ENCODE measurements at regions not wholly inside any gene's neighbourhood (a gene's known extent, or its start where the extent isn't known, plus 50 kb on each side); places are given as distances from the start of the nearest gene placed in this dataset.

DNA sequence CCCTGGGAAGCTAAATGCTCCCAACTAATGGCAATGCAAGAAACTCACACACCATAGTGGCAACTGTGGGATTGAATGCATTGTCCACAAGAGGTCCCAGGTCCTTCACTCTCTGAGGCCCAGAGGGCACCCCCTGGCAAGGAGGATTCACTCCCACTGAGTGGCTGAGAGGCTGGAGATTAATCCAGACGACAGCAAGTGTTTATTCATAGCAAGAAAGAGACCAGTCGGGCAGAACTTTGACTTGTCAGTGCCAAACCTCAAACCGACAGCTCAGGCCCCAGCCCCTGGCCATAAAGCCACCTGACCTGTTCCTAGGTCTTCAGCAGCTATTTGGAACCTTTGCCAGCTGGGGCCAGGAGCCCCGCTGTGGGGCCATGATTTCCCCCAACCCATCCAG lies 54.5 kb upstream of the MPEG1 start:
- H3K9ac ChIP-seq (replicated peaks; ENCODE audit: extremely low read depth, insufficient read depth, low read length), result no peak overlapping the region
- no peaks in the 10 kb centered on the region for H3K9me1 ChIP-seq (replicated peaks; ENCODE audit: control insufficient read depth, extremely low read depth, insufficient read depth, low read length)
- no peak overlapping the region for H3K4me2 ChIP-seq (ENCODE audit: insufficient read depth, low read length)
- no peaks in the 10 kb centered on the region for H3K79me2 ChIP-seq (ENCODE audit: control insufficient read depth, insufficient read depth, low read length)
- dilution Hi-C loops (cut with MboI; ENCODE audit: extremely low pct_ligation_motif_present, low sequenced_read_pairs), result no loop called here
- no peaks in the 10 kb centered on the region for H3K36me3 ChIP-seq (ENCODE audit: control insufficient read depth in 2 of 2, extremely low read depth in 1 of 2, insufficient read depth in 2 of 2, low read length in 2 of 2)
- H3K4me3 ChIP-seq (replicated peaks in 1 of 3; ENCODE audit: insufficient read depth in 1 of 3, low read depth in 1 of 3, low read length in 3 of 3), result no peak overlapping the region
- ChIA-PET CTCF (no interaction called here), POLR2A (no interaction called here)
- no peaks in the 10 kb centered on the region for H3K4me1 ChIP-seq (ENCODE audit: control insufficient read depth, extremely low read depth, insufficient read depth, low read length)
- no peak overlapping the region for H3K27ac ChIP-seq (ENCODE audit: insufficient read depth, low read depth, low read length)
- FAIRE-seq (no peak), DNase-seq (ENCODE audit: low read depth, low spot score) (no peak)
- no peak overlapping the region for H2AFZ ChIP-seq (ENCODE audit: low read depth, low read length)
- H3K27me3 ChIP-seq (ENCODE audit: control insufficient read depth in 2 of 2, insufficient read depth in 2 of 2, low read length in 2 of 2), result no peaks in the 10 kb centered on the region
- TF ChIP-seq, protein P1, sequence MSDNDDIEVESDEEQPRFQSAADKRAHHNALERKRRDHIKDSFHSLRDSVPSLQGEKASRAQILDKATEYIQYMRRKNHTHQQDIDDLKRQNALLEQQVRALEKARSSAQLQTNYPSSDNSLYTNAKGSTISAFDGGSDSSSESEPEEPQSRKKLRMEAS (IDR thresholded peaks at IDR 0.05; ENCODE audit: insufficient read depth, insufficient read length), result no peak
- TF ChIP-seq, protein P2, sequence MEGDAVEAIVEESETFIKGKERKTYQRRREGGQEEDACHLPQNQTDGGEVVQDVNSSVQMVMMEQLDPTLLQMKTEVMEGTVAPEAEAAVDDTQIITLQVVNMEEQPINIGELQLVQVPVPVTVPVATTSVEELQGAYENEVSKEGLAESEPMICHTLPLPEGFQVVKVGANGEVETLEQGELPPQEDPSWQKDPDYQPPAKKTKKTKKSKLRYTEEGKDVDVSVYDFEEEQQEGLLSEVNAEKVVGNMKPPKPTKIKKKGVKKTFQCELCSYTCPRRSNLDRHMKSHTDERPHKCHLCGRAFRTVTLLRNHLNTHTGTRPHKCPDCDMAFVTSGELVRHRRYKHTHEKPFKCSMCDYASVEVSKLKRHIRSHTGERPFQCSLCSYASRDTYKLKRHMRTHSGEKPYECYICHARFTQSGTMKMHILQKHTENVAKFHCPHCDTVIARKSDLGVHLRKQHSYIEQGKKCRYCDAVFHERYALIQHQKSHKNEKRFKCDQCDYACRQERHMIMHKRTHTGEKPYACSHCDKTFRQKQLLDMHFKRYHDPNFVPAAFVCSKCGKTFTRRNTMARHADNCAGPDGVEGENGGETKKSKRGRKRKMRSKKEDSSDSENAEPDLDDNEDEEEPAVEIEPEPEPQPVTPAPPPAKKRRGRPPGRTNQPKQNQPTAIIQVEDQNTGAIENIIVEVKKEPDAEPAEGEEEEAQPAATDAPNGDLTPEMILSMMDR (IDR thresholded peaks at IDR 0.05; ENCODE audit: extremely low read depth in 1 of 2, insufficient read depth in 1 of 2, low read depth in 1 of 2, low read length in 2 of 2), result no peak
- TF ChIP-seq JUN (IDR thresholded peaks at IDR 0.05; ENCODE audit: borderline replicate concordance, insufficient read depth, insufficient read length, low read depth) (no peak), FOS (IDR thresholded peaks at IDR 0.05; ENCODE audit: borderline replicate concordance, insufficient read depth, low read length) (no peak), POLR2AphosphoS5 (IDR thresholded peaks at IDR 0.05; ENCODE audit: insufficient read depth, low read depth, low read length) (no peak), EZH2 (IDR thresholded peaks at IDR 0.05; ENCODE audit: borderline replicate concordance, low read depth, low read length, severe bottlenecking) (no peak)
- BruUV-seq (replicated peaks), result no TSS peak
- H4K20me1 ChIP-seq (replicated peaks; ENCODE audit: control insufficient read depth, extremely low read depth, insufficient read depth, low read length), result no peaks in the 10 kb centered on the region
- intact Hi-C loops (cut with micrococcal nuclease), result no loop called here
- H3K9me3 ChIP-seq (replicated peaks; ENCODE audit: control insufficient read depth, insufficient read depth, low read length), result no peaks in the 10 kb centered on the region

DNA sequence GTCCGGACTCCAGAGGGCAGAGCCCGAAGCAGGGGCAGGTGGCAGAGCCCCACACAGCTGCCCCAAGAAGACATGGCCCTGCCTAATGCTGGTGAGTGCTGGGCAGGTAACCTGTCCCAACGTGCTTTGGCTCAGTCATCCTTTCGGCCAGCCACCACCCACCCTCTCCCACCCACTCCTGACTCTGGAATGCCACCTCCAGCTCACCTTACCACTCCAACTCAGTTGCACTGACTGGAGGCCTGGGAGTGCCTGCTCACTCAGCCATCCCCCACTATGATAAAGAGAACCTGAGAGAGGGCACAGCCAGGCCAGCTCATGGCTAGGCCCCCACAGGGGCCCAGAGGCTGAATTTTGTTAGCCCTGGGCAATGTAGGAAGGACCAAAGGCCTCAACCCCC lies 53.8 kb upstream of the MPEG1 start:
- no peak overlapping the region for H3K9ac ChIP-seq (replicated peaks; ENCODE audit: extremely low read depth, insufficient read depth, low read length)
- dilution Hi-C loops (cut with MboI; ENCODE audit: extremely low pct_ligation_motif_present, low sequenced_read_pairs), result no loop called here
- no peak overlapping the region for H2AFZ ChIP-seq (ENCODE audit: low read depth, low read length)
- no peaks in the 10 kb centered on the region for H3K9me1 ChIP-seq (replicated peaks; ENCODE audit: control insufficient read depth, extremely low read depth, insufficient read depth, low read length)
- intact Hi-C loops (cut with micrococcal nuclease), result no loop called here
- no peaks in the 10 kb centered on the region for H3K9me3 ChIP-seq (replicated peaks; ENCODE audit: control insufficient read depth, insufficient read depth, low read length)
- no peaks in the 10 kb centered on the region for H4K20me1 ChIP-seq (replicated peaks; ENCODE audit: control insufficient read depth, extremely low read depth, insufficient read depth, low read length)
- H3K4me1 ChIP-seq (ENCODE audit: control insufficient read depth, extremely low read depth, insufficient read depth, low read length), result no peaks in the 10 kb centered on the region
- no peaks in the 10 kb centered on the region for H3K36me3 ChIP-seq (ENCODE audit: control insufficient read depth in 2 of 2, extremely low read depth in 1 of 2, insufficient read depth in 2 of 2, low read length in 2 of 2)
- DNase-seq (ENCODE audit: low read depth, low spot score), result no peak
- no TSS peak for BruUV-seq (replicated peaks)
- FAIRE-seq, result no peak
- H3K27ac ChIP-seq (ENCODE audit: insufficient read depth, low read depth, low read length), result no peak overlapping the region
- H3K4me2 ChIP-seq (ENCODE audit: insufficient read depth, low read length), result no peak overlapping the region
- POLR2A ChIA-PET, result no interaction called here
- no peaks in the 10 kb centered on the region for H3K79me2 ChIP-seq (ENCODE audit: control insufficient read depth, insufficient read depth, low read length)
- CTCF ChIA-PET, result no interaction called here
- no peaks in the 10 kb centered on the region for H3K27me3 ChIP-seq (ENCODE audit: control insufficient read depth in 2 of 2, insufficient read depth in 2 of 2, low read length in 2 of 2)
- H3K4me3 ChIP-seq (replicated peaks in 1 of 3; ENCODE audit: insufficient read depth in 1 of 3, low read depth in 1 of 3, low read length in 3 of 3), result no peak overlapping the region
- TF ChIP-seq GATA2 (IDR thresholded peaks at IDR 0.05; ENCODE audit: insufficient read depth, insufficient read length, low read depth, low read length) (no peak), MYC (IDR thresholded peaks at IDR 0.05; ENCODE audit: low read depth, low read length) (no peak), JUN (IDR thresholded peaks at IDR 0.05; ENCODE audit: borderline replicate concordance, insufficient read depth, insufficient read length, low read depth) (no peak), POLR2A (IDR thresholded peaks at IDR 0.05; ENCODE audit: low read depth, low read length) (no peak), POLR2AphosphoS5 (IDR thresholded peaks at IDR 0.05; ENCODE audit: insufficient read depth, low read depth, low read length) (no peak), FOS (IDR thresholded peaks at IDR 0.05; ENCODE audit: borderline replicate concordance, insufficient read depth, low read length) (no peak), EZH2 (IDR thresholded peaks at IDR 0.05; ENCODE audit: borderline replicate concordance, low read depth, low read length, severe bottlenecking) (no peak)
- TF ChIP-seq, protein P1 (IDR thresholded peaks at IDR 0.05; ENCODE audit: insufficient read depth, insufficient read length), result no peak
- TF ChIP-seq, protein P2 (IDR thresholded peaks at IDR 0.05; ENCODE audit: extremely low read depth in 1 of 2, insufficient read depth in 1 of 2, low read depth in 1 of 2, low read length in 2 of 2), result no peak

Data from endothelial cell of umbilical vein (primary cell).